A673 (cell line): ENCODE measurements at regions not wholly inside any gene's neighbourhood (a gene's known extent, or its start where the extent isn't known, plus 50 kb on each side); places are given as distances from the start of the nearest gene placed in this dataset.

Experiments
- BruUV-seq: library from RNA; stranded (reverse); fragments of 400-500 nt; replicated peaks from 2 replicates; lab custom pipeline; 2021; lab: Mats Ljungman, UMichigan
- CTCF ChIA-PET: fragments of 300-600 bp; sonication (Branson Sonifier 250); formaldehyde crosslinking; loops from one replicate; lab custom pipeline; 2022; ENCODE audit warnings: antibody characterized with exemption; lab: Charles Lee
- POLR2A ChIA-PET: fragments of 300-600 bp; sonication (Branson Sonifier 250); formaldehyde crosslinking; loops from one replicate; lab custom pipeline; 2022; ENCODE audit warnings: antibody characterized with exemption; ENCODE audit not compliant: low non-redundant PET; lab: Charles Lee
- DNase-seq: peaks from one replicate; pipeline ENCODE4 v3.0.0-alpha.2; 2015; ENCODE audit warnings: low spot score
- H3K27ac ChIP-seq: fragments of 200-600 bp; sonication (generic); 2 replicates; pipeline ENCODE4 v1.5.1; 2016; ENCODE audit warnings: mixed run types, low read depth, mild to moderate bottlenecking, mixed read lengths, antibody characterized with exemption, low read length; ENCODE audit not compliant: poor library complexity, severe bottlenecking
- H3K27me3 ChIP-seq: fragments of 200-600 bp; sonication (generic); replicated peaks from 2 replicates; pipeline ENCODE4 v1.6.1; 2017; ENCODE audit warnings: mixed run types, low read depth, mild to moderate bottlenecking, mixed read lengths, antibody characterized with exemption, low read length; ENCODE audit not compliant: insufficient read depth, poor library complexity
- H3K36me3 ChIP-seq: fragments of 200-600 bp; sonication (generic); 2 replicates; pipeline ENCODE4 v1.6.1; 2016; ENCODE audit warnings: mixed run types, mild to moderate bottlenecking, mixed read lengths, antibody characterized with exemption, low read length; ENCODE audit not compliant: insufficient read depth, poor library complexity, severe bottlenecking
- H3K4me1 ChIP-seq: fragments of 200-600 bp; sonication (generic); 2 replicates; pipeline ENCODE4 v1.6.1; 2017; ENCODE audit warnings: mixed run types, mild to moderate bottlenecking, mixed read lengths, antibody characterized with exemption, low read length; ENCODE audit not compliant: insufficient read depth, poor library complexity, severe bottlenecking
- H3K4me3 ChIP-seq: fragments of 200-600 bp; sonication (generic); 2 replicates; pipeline ENCODE4 v1.5.1; 2016; ENCODE audit warnings: low read depth, mixed run types, mild to moderate bottlenecking, mixed read lengths, low read length; ENCODE audit not compliant: poor library complexity, severe bottlenecking
- H3K9me3 ChIP-seq: fragments of 200-600 bp; sonication (generic); 2 replicates; pipeline ENCODE4 v1.6.1; 2016; ENCODE audit warnings: mixed run types, low read depth, mild to moderate bottlenecking, mixed read lengths, antibody characterized with exemption, low read length; ENCODE audit not compliant: poor library complexity, severe bottlenecking
- EZH2 ChIP-seq: fragments of 200-600 bp; sonication (generic); IDR thresholded peaks from 2 replicates; pipeline ENCODE4 v1.6.1; 2017; ENCODE audit warnings: borderline replicate concordance, low read depth, mild to moderate bottlenecking, mixed read lengths, antibody characterized with exemption, low read length; ENCODE audit not compliant: poor library complexity, severe bottlenecking
- intact Hi-C: fragments of 100-400 bp; cut with micrococcal nuclease; formaldehyde crosslinking; loops from one replicate; pipeline ENCODE4 v1.10.0; 2022; ENCODE audit not compliant: unreplicated experiment
- TF ChIP-seq, protein P1 (sequence below): fragments of 300-800, 200-600 bp; sonication (generic); conservative IDR thresholded peaks from 2 replicates; pipeline ENCODE4 v1.5.1; 2017; ENCODE audit warnings: low read depth, mild to moderate bottlenecking, antibody characterized with exemption, low read length, moderate library complexity, mixed read lengths

DNA sequence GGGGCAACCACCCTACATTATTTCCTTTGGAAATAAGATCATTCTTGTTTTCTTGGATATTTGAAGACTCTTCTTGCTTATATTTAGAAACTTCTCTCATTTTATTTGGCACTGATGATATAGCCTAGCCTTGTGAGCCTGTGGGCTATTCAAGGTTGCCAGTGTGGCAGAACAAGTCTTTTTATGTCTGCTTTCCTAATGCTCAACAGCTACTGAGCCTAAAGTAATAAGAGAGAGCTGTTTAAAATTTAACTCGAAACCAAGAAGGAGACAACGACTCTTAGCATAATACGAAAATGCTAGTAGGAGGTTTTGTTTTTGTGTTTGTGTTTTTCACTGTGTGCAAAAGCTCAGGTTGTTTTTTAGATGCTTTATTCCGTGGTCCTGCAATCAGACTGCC is 104.0 kb upstream of the CPM start:
- ChIA-PET CTCF (no interaction called here), POLR2A (no interaction called here)
- DNase-seq = no peak
- no TSS peak for BruUV-seq
- no peaks in the 10 kb centered on the region for H3K4me1 ChIP-seq
- H3K27me3 ChIP-seq = no peaks in the 10 kb centered on the region
- no peaks in the 10 kb centered on the region for H3K9me3 ChIP-seq
- no peaks in the 10 kb centered on the region for H3K36me3 ChIP-seq
- intact Hi-C loops = no loop called here
- no peak overlapping the region for H3K27ac ChIP-seq
- TF ChIP-seq, protein P1, sequence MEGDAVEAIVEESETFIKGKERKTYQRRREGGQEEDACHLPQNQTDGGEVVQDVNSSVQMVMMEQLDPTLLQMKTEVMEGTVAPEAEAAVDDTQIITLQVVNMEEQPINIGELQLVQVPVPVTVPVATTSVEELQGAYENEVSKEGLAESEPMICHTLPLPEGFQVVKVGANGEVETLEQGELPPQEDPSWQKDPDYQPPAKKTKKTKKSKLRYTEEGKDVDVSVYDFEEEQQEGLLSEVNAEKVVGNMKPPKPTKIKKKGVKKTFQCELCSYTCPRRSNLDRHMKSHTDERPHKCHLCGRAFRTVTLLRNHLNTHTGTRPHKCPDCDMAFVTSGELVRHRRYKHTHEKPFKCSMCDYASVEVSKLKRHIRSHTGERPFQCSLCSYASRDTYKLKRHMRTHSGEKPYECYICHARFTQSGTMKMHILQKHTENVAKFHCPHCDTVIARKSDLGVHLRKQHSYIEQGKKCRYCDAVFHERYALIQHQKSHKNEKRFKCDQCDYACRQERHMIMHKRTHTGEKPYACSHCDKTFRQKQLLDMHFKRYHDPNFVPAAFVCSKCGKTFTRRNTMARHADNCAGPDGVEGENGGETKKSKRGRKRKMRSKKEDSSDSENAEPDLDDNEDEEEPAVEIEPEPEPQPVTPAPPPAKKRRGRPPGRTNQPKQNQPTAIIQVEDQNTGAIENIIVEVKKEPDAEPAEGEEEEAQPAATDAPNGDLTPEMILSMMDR = no peak
- no peak for TF ChIP-seq EZH2
- H3K4me3 ChIP-seq = no peak overlapping the region

DNA sequence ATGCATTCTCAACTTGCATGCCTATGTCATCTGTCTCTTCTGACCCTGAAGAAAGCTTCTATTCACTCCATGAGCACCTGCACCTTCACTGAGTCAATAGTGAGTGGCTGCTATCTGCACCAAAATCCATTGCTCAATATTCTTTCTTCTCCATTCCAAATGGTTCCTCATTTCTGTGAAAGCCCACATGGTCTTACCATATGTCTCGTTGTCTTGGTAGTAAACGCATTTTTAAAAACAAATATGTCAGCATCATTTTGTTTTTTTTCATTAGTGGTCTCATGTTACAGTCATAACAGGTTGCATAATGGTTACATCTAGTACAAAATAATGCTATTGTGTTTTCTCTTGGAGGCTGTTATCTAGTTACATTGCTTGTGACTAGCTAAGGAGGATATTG is 106.9 kb upstream of the CPM start:
- intact Hi-C loops = no loop called here
- TF ChIP-seq, protein P1 = no peak
- TF ChIP-seq EZH2 = no peak
- ChIA-PET POLR2A (no interaction called here), CTCF (no interaction called here)
- no peak overlapping the region for H3K27ac ChIP-seq
- BruUV-seq = no TSS peak
- no peaks in the 10 kb centered on the region for H3K27me3 ChIP-seq
- H3K4me3 ChIP-seq = no peak overlapping the region
- no peaks in the 10 kb centered on the region for H3K4me1 ChIP-seq
- H3K36me3 ChIP-seq = no peaks in the 10 kb centered on the region
- H3K9me3 ChIP-seq = no peaks in the 10 kb centered on the region
- no peak for DNase-seq

DNA sequence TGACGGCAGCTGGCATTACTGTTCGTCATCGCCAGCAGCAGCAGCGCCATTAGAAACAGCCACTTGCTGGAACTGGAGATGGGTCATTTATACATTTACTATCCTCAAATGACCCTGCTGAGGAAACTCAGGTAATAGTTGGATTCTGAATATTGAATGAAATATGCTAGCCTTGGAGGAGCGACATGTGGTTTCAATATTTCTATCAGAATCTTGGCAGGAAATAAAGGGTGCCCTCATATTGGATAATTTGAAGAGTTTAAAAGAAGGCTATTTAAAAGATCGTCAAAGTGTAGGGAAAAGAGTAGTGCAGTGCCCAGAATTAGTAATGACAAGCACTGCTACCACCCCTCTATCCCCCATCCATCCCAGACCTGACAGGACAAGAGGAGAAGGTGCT is 109.6 kb upstream of the CPM start:
- H3K27ac ChIP-seq = no peak overlapping the region

More for the DNA sequence above, 109.6 kb upstream of the CPM start:
- Histone ChIP-seq H3K27me3 (no peaks in the 10 kb centered on the region), H3K4me3 (no peak overlapping the region), H3K36me3 (no peaks in the 10 kb centered on the region), H3K9me3 (no peaks in the 10 kb centered on the region), H3K4me1 (no peaks in the 10 kb centered on the region)
- intact Hi-C loops = no loop called here
- DNase-seq = no peak
- ChIA-PET POLR2A (no interaction called here), CTCF (no interaction called here)
- TF ChIP-seq EZH2 = no peak
- TF ChIP-seq, protein P1 = no peak
- no TSS peak for BruUV-seq
